NCI-H1694 treated with DMSO at 0.1 percent for 48 hours (cell line): ENCODE measurements at regions not wholly inside any gene's neighbourhood (a gene's known extent, or its start where the extent isn't known, plus 50 kb on each side); places are given as distances from the start of the nearest gene placed in this dataset.

Experiments used
- DNase-seq: peaks from one replicate; lab custom pipeline; 2025; lab: John Stamatoyannopoulos, UW

DNA sequence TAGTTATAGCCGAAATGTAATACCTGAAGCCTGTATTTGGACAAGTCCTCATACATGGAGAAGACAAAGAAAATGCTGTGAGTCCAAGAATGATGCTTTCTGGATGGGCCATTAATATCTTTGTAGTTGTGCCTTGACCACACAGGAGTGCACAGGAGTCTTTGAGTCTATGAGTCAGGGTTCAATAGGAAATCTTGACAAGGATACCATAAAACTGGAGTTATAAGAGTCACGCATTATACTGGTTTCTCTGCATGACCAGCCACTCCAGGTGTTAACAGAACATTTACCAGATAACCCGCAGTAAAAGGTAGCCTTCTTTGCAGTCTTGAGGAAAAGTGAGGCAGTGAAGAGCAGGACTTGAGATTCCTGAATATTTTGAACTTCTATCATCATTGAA is 464.6 kb upstream of the PKN2 start:
- DNase-seq: no peak

DNA sequence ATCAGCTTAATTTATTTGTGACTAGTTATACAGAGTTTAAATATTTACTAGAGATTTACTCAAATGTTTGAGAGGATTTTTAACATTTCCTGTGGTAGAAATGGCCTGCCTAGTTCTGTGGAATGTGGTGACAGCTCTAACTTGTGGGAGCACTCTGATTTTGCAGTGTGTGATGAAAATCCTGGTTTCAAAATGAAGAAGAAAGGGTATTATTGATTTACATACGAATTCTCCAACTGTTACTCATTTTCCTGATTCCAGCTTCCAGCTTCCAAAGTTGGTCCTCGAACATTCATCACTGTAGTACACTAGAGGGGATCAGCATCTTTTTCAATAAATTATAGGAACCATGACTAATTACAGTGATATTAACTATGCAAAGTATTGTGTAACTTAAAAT is 462.7 kb upstream of the PKN2 start:
- DNase-seq: no peak

GRCh38 chr1:88224906-88225305 is 459.2 kb upstream of the PKN2 start:
- DNase-seq: no peak

- no peak for DNase-seq
These were observed 456.0 kb upstream of the PKN2 start for GRCh38 chr1:88228114-88228513.

- no peak for DNase-seq
These were observed 453.9 kb upstream of the PKN2 start for GRCh38 chr1:88230126-88230525.

GRCh38 chr1:88237058-88237457 is 447.0 kb upstream of the PKN2 start:
- DNase-seq: no peak

DNA sequence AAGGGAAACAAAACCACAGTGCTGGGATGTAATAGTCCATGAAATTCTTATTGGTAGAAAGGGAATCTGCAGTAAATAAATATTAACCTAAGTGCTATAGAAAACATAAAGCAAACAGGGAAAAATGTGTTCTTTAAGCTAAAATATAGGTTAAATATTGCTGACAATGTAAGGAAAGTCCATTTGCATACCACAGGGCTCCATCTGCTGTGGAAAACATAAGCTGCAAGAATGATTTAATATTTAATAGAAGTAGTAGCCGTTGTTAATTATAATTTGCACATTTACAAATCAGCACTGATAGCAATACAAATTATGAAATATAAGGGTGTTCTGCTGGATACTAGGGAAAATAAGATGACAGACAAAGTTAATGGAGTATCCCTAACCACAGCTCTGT is 444.9 kb upstream of the PKN2 start:
- DNase-seq: no peak

DNA sequence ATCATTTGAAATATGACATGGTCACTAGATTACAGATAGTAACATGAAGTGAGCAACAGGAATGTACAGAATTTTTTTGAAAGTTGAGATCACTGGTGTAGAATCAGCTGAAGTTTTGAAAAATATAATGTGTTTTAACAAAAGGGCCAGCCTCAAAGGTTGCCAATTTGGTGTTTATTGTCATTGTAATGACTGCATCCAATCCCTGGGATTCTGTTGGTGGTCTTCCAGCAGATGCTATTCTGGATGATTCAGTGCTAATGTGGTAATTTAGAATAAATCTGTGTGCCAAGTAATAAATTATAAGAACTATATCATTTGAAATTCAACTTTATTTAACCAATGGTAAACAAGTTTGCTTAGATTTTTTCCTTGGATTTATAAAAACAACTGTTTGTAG is 436.4 kb upstream of the PKN2 start:
- no peak for DNase-seq

- DNase-seq: no peak
These were observed 433.2 kb upstream of the PKN2 start for GRCh38 chr1:88250915-88251314.

- DNase-seq: no peak
These were observed 431.3 kb upstream of the PKN2 start for GRCh38 chr1:88252745-88253144.

DNA sequence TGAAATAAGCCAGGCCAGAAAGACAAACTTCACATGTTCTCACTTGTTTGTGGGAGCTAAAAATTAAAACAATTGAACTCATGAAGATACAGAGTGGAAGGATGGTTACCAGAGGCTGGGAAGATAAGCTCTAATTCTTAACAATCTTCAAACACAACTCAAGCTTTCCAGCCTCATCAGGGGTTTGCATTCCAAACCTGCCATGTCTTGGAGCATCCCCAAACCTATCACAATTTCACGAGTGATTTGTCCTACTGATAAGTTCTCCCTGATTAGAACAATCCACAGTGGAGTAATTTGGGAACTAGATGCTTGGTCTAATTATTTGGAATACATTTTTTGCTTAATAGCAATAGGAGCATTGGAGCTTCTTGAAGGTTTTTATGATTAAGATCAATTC is 418.5 kb upstream of the PKN2 start:
- no peak for DNase-seq

GRCh38 chr1:88266051-88266450 is 418.0 kb upstream of the PKN2 start:
- no peak for DNase-seq

DNA sequence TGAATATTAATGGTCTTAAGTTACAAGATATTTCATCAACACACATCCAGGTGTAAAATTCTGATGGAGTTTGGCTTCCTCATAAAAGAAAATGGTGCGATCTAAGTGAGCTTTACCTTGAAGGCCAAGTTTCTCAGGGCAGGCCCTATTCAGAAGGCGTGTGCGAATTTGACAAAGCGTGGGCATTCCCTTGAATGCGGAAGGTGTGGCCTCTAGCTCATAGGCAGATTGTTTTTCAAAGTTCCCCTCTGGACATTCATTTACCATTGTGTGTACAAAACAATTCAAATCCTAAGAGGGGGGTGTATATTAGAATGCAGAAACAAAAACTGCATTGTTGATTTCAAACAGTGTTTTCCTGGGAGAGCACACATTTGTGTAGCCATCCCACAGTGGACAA is 411.9 kb upstream of the PKN2 start:
- DNase-seq: no peak

DNA sequence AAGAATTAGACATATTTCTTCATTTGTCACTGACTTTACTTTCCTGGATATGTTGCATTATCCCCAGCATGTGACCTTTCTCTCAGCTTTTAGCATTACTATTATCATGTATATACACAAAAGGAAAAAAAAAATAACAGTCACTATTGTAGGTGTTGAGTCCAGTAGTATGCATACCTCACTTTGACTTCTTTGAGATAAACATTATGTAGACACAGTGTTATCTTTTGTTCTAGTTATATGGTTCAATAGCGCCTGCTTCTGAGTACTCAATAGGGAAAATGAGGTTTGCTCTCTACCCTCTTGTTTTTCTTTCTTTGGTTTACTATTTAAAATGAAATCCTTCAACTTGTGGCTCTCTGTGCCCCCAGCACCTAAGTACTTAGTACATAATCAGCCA is 409.6 kb upstream of the PKN2 start:
- no peak for DNase-seq

- DNase-seq: no peak
These were observed 408.7 kb upstream of the PKN2 start for GRCh38 chr1:88275259-88275862.

GRCh38 chr1:88276163-88276562 is 407.9 kb upstream of the PKN2 start:
- no peak for DNase-seq

GRCh38 chr1:88284066-88284465 is 400.0 kb upstream of the PKN2 start:
- DNase-seq: no peak

DNA sequence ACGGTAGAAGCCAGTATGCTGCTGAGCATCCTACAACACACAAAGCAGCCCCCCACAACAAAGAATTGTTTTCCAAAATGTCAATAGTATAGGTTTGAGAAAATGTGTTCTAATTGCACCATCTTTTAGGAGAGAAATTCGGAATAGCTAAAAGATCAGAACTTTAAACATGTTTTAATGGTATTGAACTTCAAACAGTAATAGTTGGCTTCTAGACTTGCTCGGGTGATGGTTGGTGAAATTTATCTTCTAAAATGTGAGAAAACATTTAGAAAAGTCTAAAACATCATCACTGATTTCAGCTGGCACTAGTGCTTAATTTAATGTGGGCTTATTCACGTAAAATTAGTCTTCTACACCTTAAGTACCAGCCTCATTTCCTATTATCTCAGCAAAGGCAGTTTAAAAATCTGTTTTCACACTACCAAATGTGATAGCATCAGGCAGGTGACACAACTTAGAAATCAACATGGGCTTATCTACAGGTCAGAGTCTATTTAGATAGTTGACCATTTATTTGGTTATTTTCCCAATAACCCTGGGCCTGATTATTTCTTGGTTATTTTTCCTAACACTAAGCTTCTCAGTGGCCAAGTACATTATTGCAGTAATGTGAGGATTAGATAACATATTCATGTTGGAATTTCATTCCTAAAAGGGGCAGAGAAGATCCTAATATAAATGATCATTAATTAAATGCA is 399.3 kb upstream of the PKN2 start:
- DNase-seq: no peak

DNA sequence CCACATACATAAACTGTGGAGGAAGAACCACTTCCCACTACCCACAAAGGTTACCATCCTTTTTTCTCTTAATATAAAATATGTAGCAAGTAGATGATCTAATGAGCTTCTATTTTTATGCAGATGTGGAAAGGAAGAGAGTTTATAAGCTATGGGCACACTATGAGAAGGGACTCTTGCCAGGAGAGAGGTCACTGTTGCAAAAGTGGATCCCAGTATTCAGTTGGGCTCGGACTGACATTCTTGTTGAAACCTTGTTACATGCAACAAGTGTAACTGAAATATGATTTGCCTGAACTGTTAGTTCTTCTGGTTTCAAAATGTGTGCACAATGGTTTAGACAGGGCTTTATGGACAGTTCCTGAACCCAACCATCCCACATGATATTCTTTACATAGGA is 397.4 kb upstream of the PKN2 start:
- DNase-seq: no peak

- no peak for DNase-seq
These were observed 395.5 kb upstream of the PKN2 start for GRCh38 chr1:88288571-88288970.

- DNase-seq: no peak
These were observed 394.5 kb upstream of the PKN2 start for GRCh38 chr1:88289401-88290102.

DNA sequence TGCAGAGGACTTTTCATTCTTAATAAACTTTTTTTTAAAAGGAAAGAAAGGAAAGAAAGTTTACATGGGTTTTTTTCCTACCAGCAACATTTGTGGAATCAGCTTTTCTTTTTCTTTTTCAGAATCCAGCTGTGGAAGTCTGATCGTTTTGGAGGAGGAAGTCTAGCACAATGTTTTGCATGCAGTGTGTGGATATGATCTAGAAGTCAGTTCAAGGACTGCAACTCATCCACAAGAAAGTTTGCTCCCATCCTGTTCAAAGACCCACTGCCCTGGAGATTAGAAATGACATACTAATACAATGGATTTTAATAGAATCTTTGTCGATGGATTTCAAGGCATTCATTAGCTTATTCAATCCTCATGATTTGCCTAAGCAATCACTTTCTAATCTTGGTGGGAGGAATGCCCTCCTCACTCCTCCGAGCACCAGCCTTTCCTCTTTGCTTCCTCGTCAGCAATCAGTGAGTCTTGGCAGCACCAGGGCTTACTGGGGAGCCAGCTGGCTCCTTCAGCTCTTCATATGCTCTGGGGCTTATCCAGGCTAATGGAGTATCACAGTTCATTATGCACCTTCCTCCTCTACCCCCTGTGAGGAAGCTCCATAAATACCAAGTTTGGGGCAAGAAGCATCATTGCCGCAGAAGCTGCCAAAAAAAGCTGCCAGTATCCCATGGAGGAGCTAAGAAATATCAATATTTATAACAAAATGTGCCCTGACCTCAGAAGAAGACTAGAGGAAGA is 392.3 kb upstream of the PKN2 start:
- DNase-seq: no peak

- DNase-seq: no peak
These were observed 390.3 kb upstream of the PKN2 start for GRCh38 chr1:88293691-88294190.
